ENCODE measurements at regions not wholly inside any gene's neighbourhood (a gene's known extent, or its start where the extent isn't known, plus 50 kb on each side); places are given as distances from the start of the nearest gene placed in this dataset.

GRCh38 chr15:61697796-61698195 is 362.5 kb downstream of the VPS13C start:
- H3K9me3 ChIP-seq (replicated peaks; ENCODE audit: control insufficient read depth, insufficient read depth, low read depth, low read length), result no peaks in the 10 kb centered on the region
- no peak for TF ChIP-seq BRF2 (IDR thresholded peaks at IDR 0.05; ENCODE audit: borderline replicate concordance, insufficient read depth, insufficient read length)
- TF ChIP-seq, protein P1, sequence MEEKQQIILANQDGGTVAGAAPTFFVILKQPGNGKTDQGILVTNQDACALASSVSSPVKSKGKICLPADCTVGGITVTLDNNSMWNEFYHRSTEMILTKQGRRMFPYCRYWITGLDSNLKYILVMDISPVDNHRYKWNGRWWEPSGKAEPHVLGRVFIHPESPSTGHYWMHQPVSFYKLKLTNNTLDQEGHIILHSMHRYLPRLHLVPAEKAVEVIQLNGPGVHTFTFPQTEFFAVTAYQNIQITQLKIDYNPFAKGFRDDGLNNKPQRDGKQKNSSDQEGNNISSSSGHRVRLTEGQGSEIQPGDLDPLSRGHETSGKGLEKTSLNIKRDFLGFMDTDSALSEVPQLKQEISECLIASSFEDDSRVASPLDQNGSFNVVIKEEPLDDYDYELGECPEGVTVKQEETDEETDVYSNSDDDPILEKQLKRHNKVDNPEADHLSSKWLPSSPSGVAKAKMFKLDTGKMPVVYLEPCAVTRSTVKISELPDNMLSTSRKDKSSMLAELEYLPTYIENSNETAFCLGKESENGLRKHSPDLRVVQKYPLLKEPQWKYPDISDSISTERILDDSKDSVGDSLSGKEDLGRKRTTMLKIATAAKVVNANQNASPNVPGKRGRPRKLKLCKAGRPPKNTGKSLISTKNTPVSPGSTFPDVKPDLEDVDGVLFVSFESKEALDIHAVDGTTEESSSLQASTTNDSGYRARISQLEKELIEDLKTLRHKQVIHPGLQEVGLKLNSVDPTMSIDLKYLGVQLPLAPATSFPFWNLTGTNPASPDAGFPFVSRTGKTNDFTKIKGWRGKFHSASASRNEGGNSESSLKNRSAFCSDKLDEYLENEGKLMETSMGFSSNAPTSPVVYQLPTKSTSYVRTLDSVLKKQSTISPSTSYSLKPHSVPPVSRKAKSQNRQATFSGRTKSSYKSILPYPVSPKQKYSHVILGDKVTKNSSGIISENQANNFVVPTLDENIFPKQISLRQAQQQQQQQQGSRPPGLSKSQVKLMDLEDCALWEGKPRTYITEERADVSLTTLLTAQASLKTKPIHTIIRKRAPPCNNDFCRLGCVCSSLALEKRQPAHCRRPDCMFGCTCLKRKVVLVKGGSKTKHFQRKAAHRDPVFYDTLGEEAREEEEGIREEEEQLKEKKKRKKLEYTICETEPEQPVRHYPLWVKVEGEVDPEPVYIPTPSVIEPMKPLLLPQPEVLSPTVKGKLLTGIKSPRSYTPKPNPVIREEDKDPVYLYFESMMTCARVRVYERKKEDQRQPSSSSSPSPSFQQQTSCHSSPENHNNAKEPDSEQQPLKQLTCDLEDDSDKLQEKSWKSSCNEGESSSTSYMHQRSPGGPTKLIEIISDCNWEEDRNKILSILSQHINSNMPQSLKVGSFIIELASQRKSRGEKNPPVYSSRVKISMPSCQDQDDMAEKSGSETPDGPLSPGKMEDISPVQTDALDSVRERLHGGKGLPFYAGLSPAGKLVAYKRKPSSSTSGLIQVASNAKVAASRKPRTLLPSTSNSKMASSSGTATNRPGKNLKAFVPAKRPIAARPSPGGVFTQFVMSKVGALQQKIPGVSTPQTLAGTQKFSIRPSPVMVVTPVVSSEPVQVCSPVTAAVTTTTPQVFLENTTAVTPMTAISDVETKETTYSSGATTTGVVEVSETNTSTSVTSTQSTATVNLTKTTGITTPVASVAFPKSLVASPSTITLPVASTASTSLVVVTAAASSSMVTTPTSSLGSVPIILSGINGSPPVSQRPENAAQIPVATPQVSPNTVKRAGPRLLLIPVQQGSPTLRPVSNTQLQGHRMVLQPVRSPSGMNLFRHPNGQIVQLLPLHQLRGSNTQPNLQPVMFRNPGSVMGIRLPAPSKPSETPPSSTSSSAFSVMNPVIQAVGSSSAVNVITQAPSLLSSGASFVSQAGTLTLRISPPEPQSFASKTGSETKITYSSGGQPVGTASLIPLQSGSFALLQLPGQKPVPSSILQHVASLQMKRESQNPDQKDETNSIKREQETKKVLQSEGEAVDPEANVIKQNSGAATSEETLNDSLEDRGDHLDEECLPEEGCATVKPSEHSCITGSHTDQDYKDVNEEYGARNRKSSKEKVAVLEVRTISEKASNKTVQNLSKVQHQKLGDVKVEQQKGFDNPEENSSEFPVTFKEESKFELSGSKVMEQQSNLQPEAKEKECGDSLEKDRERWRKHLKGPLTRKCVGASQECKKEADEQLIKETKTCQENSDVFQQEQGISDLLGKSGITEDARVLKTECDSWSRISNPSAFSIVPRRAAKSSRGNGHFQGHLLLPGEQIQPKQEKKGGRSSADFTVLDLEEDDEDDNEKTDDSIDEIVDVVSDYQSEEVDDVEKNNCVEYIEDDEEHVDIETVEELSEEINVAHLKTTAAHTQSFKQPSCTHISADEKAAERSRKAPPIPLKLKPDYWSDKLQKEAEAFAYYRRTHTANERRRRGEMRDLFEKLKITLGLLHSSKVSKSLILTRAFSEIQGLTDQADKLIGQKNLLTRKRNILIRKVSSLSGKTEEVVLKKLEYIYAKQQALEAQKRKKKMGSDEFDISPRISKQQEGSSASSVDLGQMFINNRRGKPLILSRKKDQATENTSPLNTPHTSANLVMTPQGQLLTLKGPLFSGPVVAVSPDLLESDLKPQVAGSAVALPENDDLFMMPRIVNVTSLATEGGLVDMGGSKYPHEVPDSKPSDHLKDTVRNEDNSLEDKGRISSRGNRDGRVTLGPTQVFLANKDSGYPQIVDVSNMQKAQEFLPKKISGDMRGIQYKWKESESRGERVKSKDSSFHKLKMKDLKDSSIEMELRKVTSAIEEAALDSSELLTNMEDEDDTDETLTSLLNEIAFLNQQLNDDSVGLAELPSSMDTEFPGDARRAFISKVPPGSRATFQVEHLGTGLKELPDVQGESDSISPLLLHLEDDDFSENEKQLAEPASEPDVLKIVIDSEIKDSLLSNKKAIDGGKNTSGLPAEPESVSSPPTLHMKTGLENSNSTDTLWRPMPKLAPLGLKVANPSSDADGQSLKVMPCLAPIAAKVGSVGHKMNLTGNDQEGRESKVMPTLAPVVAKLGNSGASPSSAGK (IDR thresholded peaks at IDR 0.05), result no peak
- no peak for TF ChIP-seq BDP1 (IDR thresholded peaks at IDR 0.05; ENCODE audit: insufficient read depth, insufficient read length)
- TF ChIP-seq ZNF253 (CRISPR knock-in tag; conservative IDR thresholded peaks at IDR 0.05), result no peak
- TF ChIP-seq ZNF76 (CRISPR knock-in tag; IDR thresholded peaks at IDR 0.05; ENCODE audit: borderline replicate concordance), result no peak
- no peak for TF ChIP-seq PHB2 (IDR thresholded peaks at IDR 0.05; ENCODE audit: low read depth)
- H3K79me2 ChIP-seq (ENCODE audit: control insufficient read depth, insufficient read depth, low read length), result no peaks in the 10 kb centered on the region
- H3K27ac ChIP-seq (ENCODE audit: extremely low read depth, low read depth, low read length), result no peak overlapping the region
- no peaks in the 10 kb centered on the region for H3K9me1 ChIP-seq (ENCODE audit: control insufficient read depth, insufficient read depth, low read length)
- ChIA-PET POLR2A (no interaction called here), CTCF (ENCODE audit: low intra/inter-chr PET ratio) (no interaction called here)
- H3K27me3 ChIP-seq (ENCODE audit: control insufficient read depth in 2 of 2, insufficient read depth in 2 of 2, low read length in 2 of 2), result peaks cover 0 to 3% of the 10 kb centered on the region in 2 experiments; a peak in 2 of 5 replicates
- intact Hi-C loops (cut with micrococcal nuclease) (no loop called here), in situ Hi-C loops (cut with MboI) (no loop called here)
- FAIRE-seq (no peak), ATAC-seq (no peak), DNase-seq (ENCODE audit: extremely low read depth in 1 of 4, low spot score in 3 of 4) (no peak)
- no peak overlapping the region for H3K9ac ChIP-seq (ENCODE audit: insufficient read depth in 1 of 2, low read depth in 2 of 2, low read length in 2 of 2)
- H3K4me3 ChIP-seq, result no peak overlapping the region
- no peaks in the 10 kb centered on the region for H4K20me1 ChIP-seq (replicated peaks; ENCODE audit: control insufficient read depth, insufficient read depth, low read length)
- H3K4me2 ChIP-seq (ENCODE audit: insufficient read depth, low read length), result no peak overlapping the region
- H3K4me1 ChIP-seq (replicated peaks in 1 of 2; ENCODE audit: control insufficient read depth in 2 of 2, insufficient read depth in 2 of 2, low read length in 2 of 2), result no peaks in the 10 kb centered on the region
- H3K36me3 ChIP-seq (ENCODE audit: control insufficient read depth, insufficient read depth, low read length), result no peaks in the 10 kb centered on the region
- H2AFZ ChIP-seq (ENCODE audit: low read depth, low read length), result no peak overlapping the region
- WGBS (ENCODE audit: insufficient coverage, low coverage, missing lambda C conversion rate), result 0% methylated on average over 2 of the region's 2 CpGs
- no TSS peak for BruUV-seq (replicated peaks)

Data from K562 (cell line).